ENCODE measurements at regions not wholly inside any gene's neighbourhood (a gene's known extent, or its start where the extent isn't known, plus 50 kb on each side); places are given as distances from the start of the nearest gene placed in this dataset.

GRCh38 chr4:169902658-169903345 is 123.4 kb downstream of the MFAP3L start:
- no peaks in the 10 kb centered on the region for H4K20me1 ChIP-seq (ENCODE audit: control insufficient read depth, extremely low read depth, insufficient read depth, low read length)
- no peak overlapping the region for H3K4me3 ChIP-seq (ENCODE audit: control insufficient read depth in 2 of 3, extremely low read depth in 1 of 3, insufficient read depth in 2 of 3, low read depth in 1 of 3, low read length in 3 of 3)
- H3K27ac ChIP-seq (ENCODE audit: control insufficient read depth, insufficient read depth, low read length) = no peak overlapping the region
- no peaks in the 10 kb centered on the region for H3K27me3 ChIP-seq (ENCODE audit: control insufficient read depth, extremely low read depth, insufficient read depth, low read length)
- no peak for FAIRE-seq
- H2AFZ ChIP-seq (ENCODE audit: control insufficient read depth, low read length) = no peak overlapping the region
- H3K4me1 ChIP-seq (ENCODE audit: control insufficient read depth, extremely low read depth, insufficient read depth, low read length) = peaks cover 10% of the 10 kb centered on the region
- no peaks in the 10 kb centered on the region for H3K9me1 ChIP-seq (ENCODE audit: control insufficient read depth, extremely low read depth, insufficient read depth, low read length)
- no peaks in the 10 kb centered on the region for H3K9me3 ChIP-seq (ENCODE audit: control insufficient read depth, low read depth, low read length)
- no peak overlapping the region for H3K4me2 ChIP-seq (ENCODE audit: control insufficient read depth, extremely low read depth, insufficient read depth, low read depth, low read length)
- no peak for DNase-seq (ENCODE audit: low read depth, low spot score)
- dilution Hi-C loops (cut with MboI; ENCODE audit: extremely low pct_ligation_motif_present, low sequenced_read_pairs) = no loop called here
- H3K36me3 ChIP-seq (ENCODE audit: control insufficient read depth in 2 of 2, extremely low read depth in 1 of 2, insufficient read depth in 2 of 2, low read length in 2 of 2) = no peaks in the 10 kb centered on the region
- no peak overlapping the region for H3K9ac ChIP-seq (ENCODE audit: control insufficient read depth, extremely low read depth, insufficient read depth, low read length)
- no peaks in the 10 kb centered on the region for H3K79me2 ChIP-seq (ENCODE audit: control insufficient read depth, insufficient read depth, low read length)
- TF ChIP-seq CTCF (optimal IDR thresholded peaks at IDR 0.05 in 1 of 3, IDR thresholded peaks at IDR 0.05 in 1 of 3, conservative IDR thresholded peaks at IDR 0.05 in 1 of 3; ENCODE audit: extremely low read depth in 1 of 3, insufficient read depth in 2 of 3, low read length in 3 of 3) (no peak), EZH2 (IDR thresholded peaks at IDR 0.05; ENCODE audit: low read length) (no peak)

GRCh38 chr4:169900241-169900845 is 125.9 kb downstream of the MFAP3L start:
- Histone ChIP-seq H3K9ac (ENCODE audit: control insufficient read depth, extremely low read depth, insufficient read depth, low read length) (no peak overlapping the region), H3K9me1 (ENCODE audit: control insufficient read depth, extremely low read depth, insufficient read depth, low read length) (no peaks in the 10 kb centered on the region), H3K4me3 (ENCODE audit: control insufficient read depth in 2 of 3, extremely low read depth in 1 of 3, insufficient read depth in 2 of 3, low read depth in 1 of 3, low read length in 3 of 3) (no peak overlapping the region), H3K4me1 (ENCODE audit: control insufficient read depth, extremely low read depth, insufficient read depth, low read length) (peaks cover 10% of the 10 kb centered on the region), H3K27me3 (ENCODE audit: control insufficient read depth, extremely low read depth, insufficient read depth, low read length) (no peaks in the 10 kb centered on the region), H3K9me3 (ENCODE audit: control insufficient read depth, low read depth, low read length) (no peaks in the 10 kb centered on the region), H3K79me2 (ENCODE audit: control insufficient read depth, insufficient read depth, low read length) (no peaks in the 10 kb centered on the region), H3K27ac (ENCODE audit: control insufficient read depth, insufficient read depth, low read length) (no peak overlapping the region), H2AFZ (ENCODE audit: control insufficient read depth, low read length) (no peak overlapping the region), H4K20me1 (ENCODE audit: control insufficient read depth, extremely low read depth, insufficient read depth, low read length) (no peaks in the 10 kb centered on the region), H3K36me3 (ENCODE audit: control insufficient read depth in 2 of 2, extremely low read depth in 1 of 2, insufficient read depth in 2 of 2, low read length in 2 of 2) (no peaks in the 10 kb centered on the region), H3K4me2 (ENCODE audit: control insufficient read depth, extremely low read depth, insufficient read depth, low read depth, low read length) (no peak overlapping the region)
- no peak for TF ChIP-seq EZH2 (IDR thresholded peaks at IDR 0.05; ENCODE audit: low read length)
- FAIRE-seq (no peak), DNase-seq (ENCODE audit: low read depth, low spot score) (no peak)
- dilution Hi-C loops (cut with MboI; ENCODE audit: extremely low pct_ligation_motif_present, low sequenced_read_pairs) = no loop called here

All from keratinocyte (primary cell).